Cardiac fibroblast (primary cell): ENCODE measurements at regions not wholly inside any gene's neighbourhood (a gene's known extent, or its start where the extent isn't known, plus 50 kb on each side); places are given as distances from the start of the nearest gene placed in this dataset.
A peak's percentile ranks its signal among the peaks of the same experiment; 100 is the strongest.
"Not testable (repeated sequence)": the region's sequence is repeated elsewhere in the genome, so short reads cannot be mapped to it uniquely, and the experiment has no call there.

Experiments used
- DNase-seq, 2 donors: peaks; one replicate each; pipeline versions ENCODE4 v3.0.0 to v3.0.0-alpha.2; 2010; ENCODE audit warnings: low read depth in 2 of 2
- H3K4me3 ChIP-seq, 2 donors: replicated peaks in 1 of 2; 1 replicate in 1 of 2; 2 replicates in 1 of 2; pipeline ENCODE4 v1.5.1; 2011; ENCODE audit warnings: low read depth in 2 of 2, low read length in 2 of 2, mild to moderate bottlenecking in 2 of 2, moderate library complexity in 1 of 2
- CTCF ChIP-seq: IDR thresholded peaks from one replicate; pipeline ENCODE4 v1.5.1; 2011; ENCODE audit warnings: low read depth, mild to moderate bottlenecking, low read length, inconsistent platforms

GRCh38 chr5:92309336-92309991, 926.3 kb upstream of the ARRDC3 start:
- peak; percentile 31 for TF ChIP-seq CTCF
- no peak overlapping the region for H3K4me3 ChIP-seq
- DNase-seq, result peak; percentile 65 to 67

DNA sequence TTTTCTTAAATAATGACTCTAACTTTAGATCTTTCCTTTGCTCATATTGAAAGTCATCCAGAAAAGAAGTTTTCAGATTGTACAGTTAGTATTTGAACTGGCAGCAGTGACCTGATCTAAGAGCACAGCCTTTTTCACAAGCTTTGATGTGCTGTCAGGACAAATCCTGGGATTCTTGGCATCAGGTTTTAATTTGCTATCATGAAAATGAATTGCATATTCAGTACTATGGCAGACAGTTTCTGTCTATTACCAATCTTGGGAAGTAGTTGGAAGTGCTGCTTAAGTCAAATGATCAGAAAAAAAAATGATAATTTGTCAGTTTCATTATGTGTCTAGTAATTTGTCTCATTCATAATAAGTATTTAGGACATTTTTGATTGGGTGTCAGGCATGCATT, 925.6 kb upstream of the ARRDC3 start:
- no peak for TF ChIP-seq CTCF
- no peak for DNase-seq
- H3K4me3 ChIP-seq, result no peak overlapping the region

DNA sequence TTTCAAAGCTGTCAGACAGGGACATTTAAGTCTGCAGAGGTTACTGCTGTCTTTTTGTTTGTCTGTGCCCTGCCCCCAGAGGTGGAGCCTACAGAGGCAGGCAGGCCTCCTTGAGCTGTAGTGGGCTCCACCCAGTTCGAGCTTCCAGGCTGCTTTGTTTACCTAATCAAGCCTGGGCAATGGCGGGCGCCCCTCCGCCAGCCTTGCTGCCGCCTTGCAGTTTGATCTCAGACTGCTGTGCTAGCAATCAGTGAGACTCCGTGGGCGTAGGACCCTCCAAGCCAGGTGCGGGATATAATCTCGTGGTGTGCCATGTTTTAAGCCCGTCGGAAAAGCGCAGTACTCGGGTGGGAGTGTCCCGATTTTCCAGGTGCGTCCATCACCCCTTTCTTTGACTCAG, 919.2 kb upstream of the ARRDC3 start:
- H3K4me3 ChIP-seq, DNase-seq: not testable (repeated sequence)

- no peak overlapping the region for H3K4me3 ChIP-seq
- TF ChIP-seq CTCF, result no peak
- DNase-seq, result no peak
Measured at GRCh38 chr5:92283521-92283920, 900.4 kb upstream of the ARRDC3 start.

- not testable (repeated sequence) for DNase-seq
Measured at GRCh38 chr5:92271750-92272149, 888.6 kb upstream of the ARRDC3 start.

GRCh38 chr5:92268343-92268742, 885.2 kb upstream of the ARRDC3 start:
- DNase-seq, result no peak

More at GRCh38 chr5:92271750-92272149, 888.6 kb upstream of the ARRDC3 start:
- not testable (repeated sequence) for H3K4me3 ChIP-seq

DNA sequence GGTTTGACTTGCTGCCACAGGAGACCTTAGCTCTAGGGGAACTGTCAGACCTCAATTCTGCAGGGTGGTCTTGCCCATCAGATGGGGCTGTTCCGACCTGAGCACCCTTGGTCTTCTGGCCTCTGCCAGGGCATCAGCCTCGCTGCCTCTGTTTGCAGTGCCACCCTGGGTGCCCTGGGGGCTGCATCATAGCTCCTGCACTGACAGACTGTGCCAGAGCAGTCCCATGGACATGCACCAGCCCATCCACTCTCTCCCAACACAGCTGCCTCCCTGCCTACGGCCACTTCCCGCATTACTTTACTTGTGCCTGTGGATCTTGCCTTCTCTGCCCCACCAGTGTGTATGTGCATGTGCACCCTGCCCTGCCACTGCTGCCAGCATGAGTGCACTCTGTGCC, 884.7 kb upstream of the ARRDC3 start:
- no peak overlapping the region for H3K4me3 ChIP-seq
- no peak for TF ChIP-seq CTCF
- no peak for DNase-seq

More at GRCh38 chr5:92268343-92268742, 885.2 kb upstream of the ARRDC3 start:
- no peak for TF ChIP-seq CTCF
- H3K4me3 ChIP-seq, result no peak overlapping the region

DNA sequence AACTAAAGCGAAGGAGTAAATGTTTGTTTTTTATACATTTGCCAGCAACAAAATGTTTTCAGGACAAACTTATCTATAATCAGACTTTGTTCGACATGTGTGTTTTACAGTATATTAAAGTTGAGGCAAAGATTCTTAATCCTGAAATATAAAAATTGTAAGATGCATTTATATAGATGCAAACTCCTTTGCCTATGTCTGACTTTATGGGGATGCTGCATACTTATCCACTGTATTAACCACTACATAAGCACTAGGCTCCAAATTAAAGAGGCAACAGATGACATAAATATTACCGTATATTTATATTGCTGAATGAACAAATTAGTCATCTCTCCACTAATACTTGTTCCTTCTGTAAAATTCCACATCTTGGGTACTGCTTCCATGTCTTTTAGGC, 882.7 kb upstream of the ARRDC3 start:
- DNase-seq, result no peak
- H3K4me3 ChIP-seq, result no peak overlapping the region
- TF ChIP-seq CTCF, result no peak

GRCh38 chr5:92255605-92256004, 872.5 kb upstream of the ARRDC3 start:
- DNase-seq, result not testable (repeated sequence)

More at GRCh38 chr5:92255605-92256004, 872.5 kb upstream of the ARRDC3 start:
- not testable (repeated sequence) for H3K4me3 ChIP-seq
